ENCODE measurements at regions not wholly inside any gene's neighbourhood (a gene's known extent, or its start where the extent isn't known, plus 50 kb on each side); places are given as distances from the start of the nearest gene placed in this dataset.

GRCh38 chr5:107199756-107200155 is 471.0 kb downstream of the EFNA5 start:
- no peak for TF ChIP-seq POLR2A (IDR thresholded peaks at IDR 0.05)
- TF ChIP-seq CTCF (IDR thresholded peaks at IDR 0.05): no peak
